ENCODE measurements at regions not wholly inside any gene's neighbourhood (a gene's known extent, or its start where the extent isn't known, plus 50 kb on each side); places are given as distances from the start of the nearest gene placed in this dataset.

DNA sequence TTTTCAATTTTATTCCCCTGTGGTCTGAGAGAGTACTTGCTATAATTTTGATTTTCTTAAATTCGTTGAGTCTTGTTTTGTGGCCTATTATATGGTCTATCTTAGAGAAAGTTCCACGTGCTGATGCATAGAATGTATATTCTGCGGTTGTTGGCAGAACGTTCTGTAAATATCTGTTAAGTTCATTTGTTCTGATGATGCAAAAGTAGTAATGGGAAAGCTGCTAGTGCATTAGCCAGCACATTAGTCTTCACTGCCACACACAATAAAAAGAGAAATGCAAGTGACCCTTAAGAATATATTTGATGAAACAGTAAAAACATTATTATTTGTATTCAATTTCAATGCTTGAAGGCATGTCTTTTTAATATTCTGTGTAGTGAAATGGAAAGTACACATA lies 84.8 kb downstream of the GTPBP8 start:
- intact Hi-C loops (cut with DNase I), result no loop called here
- 60 to 67% (median 65%) methylated on average over 4 of the region's 4 CpGs for WGBS, 3 donors
- Histone ChIP-seq H3K36me3 (ENCODE audit: insufficient read depth in 1 of 2, low read depth in 1 of 2) (peaks cover 0 to 2% of the 10 kb centered on the region in 2 donors), H3K4me3 (no peak overlapping the region), H3K9me3 (no peaks in the 10 kb centered on the region), H3K27ac (no peak overlapping the region), H3K27me3 (ENCODE audit: insufficient read depth in 3 of 3, low read length in 2 of 3) (no peaks in the 10 kb centered on the region), H3K4me1 (no peaks in the 10 kb centered on the region)
- ATAC-seq (no peak), DNase-seq (no peak)
- TF ChIP-seq, protein P1, sequence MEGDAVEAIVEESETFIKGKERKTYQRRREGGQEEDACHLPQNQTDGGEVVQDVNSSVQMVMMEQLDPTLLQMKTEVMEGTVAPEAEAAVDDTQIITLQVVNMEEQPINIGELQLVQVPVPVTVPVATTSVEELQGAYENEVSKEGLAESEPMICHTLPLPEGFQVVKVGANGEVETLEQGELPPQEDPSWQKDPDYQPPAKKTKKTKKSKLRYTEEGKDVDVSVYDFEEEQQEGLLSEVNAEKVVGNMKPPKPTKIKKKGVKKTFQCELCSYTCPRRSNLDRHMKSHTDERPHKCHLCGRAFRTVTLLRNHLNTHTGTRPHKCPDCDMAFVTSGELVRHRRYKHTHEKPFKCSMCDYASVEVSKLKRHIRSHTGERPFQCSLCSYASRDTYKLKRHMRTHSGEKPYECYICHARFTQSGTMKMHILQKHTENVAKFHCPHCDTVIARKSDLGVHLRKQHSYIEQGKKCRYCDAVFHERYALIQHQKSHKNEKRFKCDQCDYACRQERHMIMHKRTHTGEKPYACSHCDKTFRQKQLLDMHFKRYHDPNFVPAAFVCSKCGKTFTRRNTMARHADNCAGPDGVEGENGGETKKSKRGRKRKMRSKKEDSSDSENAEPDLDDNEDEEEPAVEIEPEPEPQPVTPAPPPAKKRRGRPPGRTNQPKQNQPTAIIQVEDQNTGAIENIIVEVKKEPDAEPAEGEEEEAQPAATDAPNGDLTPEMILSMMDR (IDR thresholded peaks at IDR 0.05), result no peak

DNA sequence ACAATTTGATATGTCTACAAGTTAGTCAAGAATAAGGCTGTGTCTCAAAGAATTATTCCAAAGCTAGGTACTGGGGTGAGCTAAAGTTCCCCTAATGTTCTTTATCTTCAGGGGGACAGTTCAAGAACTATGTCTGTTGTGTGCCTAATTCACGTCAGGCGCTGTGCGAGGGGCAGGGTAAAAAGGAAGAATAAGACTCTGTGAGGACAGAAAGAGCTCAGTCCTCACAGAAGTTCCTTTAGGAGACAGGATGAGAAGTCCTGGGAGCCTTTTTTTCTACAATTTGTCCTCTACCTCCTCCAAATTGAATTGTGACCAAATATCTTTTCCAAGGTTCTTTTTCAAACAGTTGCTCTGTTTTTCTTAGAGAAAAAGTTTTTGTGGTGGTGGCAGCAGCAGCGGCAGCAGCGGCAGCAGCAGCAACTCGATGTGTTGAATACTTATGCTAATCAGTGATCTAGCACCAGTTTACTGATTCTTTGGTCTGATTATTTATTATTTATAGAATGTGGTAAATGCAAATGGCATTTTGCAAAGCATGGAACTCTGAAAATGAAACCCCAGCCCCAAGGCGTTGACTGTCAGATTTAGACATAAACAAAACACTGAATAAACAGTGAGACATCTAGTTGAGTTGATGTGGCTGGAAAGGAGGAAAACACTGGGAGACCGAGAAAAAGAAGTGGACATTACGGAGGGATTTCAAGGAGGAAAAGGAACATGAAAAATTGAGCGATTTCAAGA lies 88.6 kb downstream of the GTPBP8 start:
- TF ChIP-seq, protein P1 (IDR thresholded peaks at IDR 0.05), result no peak
- Histone ChIP-seq H3K4me3 (no peak overlapping the region), H3K27ac (no peak overlapping the region)

DNA sequence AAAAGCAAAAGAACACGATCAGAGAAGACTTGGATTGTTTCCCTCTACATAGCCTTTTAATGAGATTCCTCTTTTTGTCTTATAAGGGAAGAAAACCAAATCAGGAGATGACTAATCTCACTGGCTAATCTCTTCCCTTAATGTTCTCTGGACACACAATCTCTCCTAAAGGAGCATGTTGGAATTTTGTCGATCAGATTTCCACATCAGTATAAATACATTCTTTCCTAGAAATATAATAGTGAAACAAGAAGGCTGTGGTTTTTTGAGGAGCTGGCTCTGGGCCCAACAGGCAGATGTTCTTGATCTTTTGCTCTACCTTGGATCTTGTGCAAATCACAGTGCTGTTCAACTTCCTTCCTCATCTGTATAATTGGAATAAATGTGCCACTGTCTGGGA lies 94.0 kb downstream of the GTPBP8 start:
- ATAC-seq (no peak), DNase-seq (peak in 1 of 2 donors; percentile 43)
- intact Hi-C loops (cut with DNase I), result no loop called here
- Histone ChIP-seq H3K4me1 (no peaks in the 10 kb centered on the region), H3K27me3 (ENCODE audit: insufficient read depth in 3 of 3, low read length in 2 of 3) (no peaks in the 10 kb centered on the region), H3K4me3 (no peak overlapping the region), H3K27ac (no peak overlapping the region), H3K36me3 (ENCODE audit: insufficient read depth in 1 of 2, low read depth in 1 of 2) (no peaks in the 10 kb centered on the region), H3K9me3 (no peaks in the 10 kb centered on the region)
- TF ChIP-seq, protein P1 (IDR thresholded peaks at IDR 0.05), result no peak
- 8 to 15% (median 9%) methylated on average over 2 of the region's 2 CpGs for WGBS, 3 donors

More for the DNA sequence above, 88.6 kb downstream of the GTPBP8 start:
- H3K4me1 ChIP-seq, result no peaks in the 10 kb centered on the region
- ATAC-seq, result no peak
- H3K27me3 ChIP-seq (ENCODE audit: insufficient read depth in 3 of 3, low read length in 2 of 3), result no peaks in the 10 kb centered on the region
- no peaks in the 10 kb centered on the region for H3K9me3 ChIP-seq
- no peaks in the 10 kb centered on the region for H3K36me3 ChIP-seq (ENCODE audit: insufficient read depth in 1 of 2, low read depth in 1 of 2)
- intact Hi-C loops (cut with DNase I), result no loop called here
- WGBS, 3 donors, result 48 to 57% (median 48%) methylated on average over 10 of the region's 10 CpGs
- DNase-seq, result no peak

DNA sequence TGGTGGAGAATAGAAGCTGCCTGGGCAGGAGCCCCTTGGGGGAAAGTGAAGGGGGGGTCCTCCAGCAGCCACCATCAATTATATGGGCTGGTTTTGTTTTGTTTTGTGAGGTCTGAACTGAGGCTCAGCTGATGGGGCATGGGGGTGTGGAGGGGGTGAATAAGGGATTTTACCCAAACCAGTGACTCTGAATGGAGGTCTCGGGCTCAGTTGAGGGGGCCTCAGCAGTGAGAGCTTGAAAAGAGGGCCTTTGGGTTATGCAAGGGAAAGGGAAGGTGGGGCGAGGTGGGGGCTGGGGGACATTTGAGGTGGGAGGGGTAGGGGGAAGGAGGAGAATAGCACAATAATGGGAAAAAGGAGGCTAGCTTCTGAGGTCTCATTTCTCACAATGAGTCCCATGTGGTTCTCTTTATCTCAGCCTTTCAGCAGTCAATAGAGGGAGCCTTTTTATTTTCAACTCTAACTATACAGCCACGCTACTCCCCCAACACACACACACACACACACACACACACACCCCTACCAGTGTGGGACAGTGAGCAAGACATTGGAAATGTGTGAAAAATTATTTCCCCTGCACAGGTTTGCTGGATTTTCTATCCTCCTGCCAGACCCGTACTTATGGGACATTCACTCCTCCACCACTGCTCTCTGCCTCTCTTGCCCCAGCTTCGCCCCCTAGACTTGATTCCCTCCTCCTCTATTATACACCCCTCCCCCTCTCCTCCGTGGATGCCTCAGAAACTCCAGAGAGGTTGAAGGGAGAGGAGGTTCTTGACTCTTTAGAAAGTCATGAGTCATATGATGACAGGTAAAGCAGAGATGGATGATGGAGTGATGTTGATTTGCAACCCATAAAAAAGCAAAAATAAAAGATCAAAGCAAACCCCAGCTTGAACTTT lies 96.0 kb downstream of the GTPBP8 start:
- Histone ChIP-seq H3K36me3 (ENCODE audit: insufficient read depth in 1 of 2, low read depth in 1 of 2) (no peaks in the 10 kb centered on the region), H3K27ac (no peak overlapping the region), H3K4me1 (no peaks in the 10 kb centered on the region), H3K9me3 (no peaks in the 10 kb centered on the region), H3K27me3 (ENCODE audit: insufficient read depth in 3 of 3, low read length in 2 of 3) (no peaks in the 10 kb centered on the region), H3K4me3 (no peak overlapping the region)
- DNase-seq (no peak), ATAC-seq (no peak)
- intact Hi-C loops (cut with DNase I), result no loop called here
- 81 to 84% (median 82%) methylated on average over 6 of the region's 6 CpGs for WGBS, 3 donors
- TF ChIP-seq, protein P1 (IDR thresholded peaks at IDR 0.05), result no peak
